ENCODE measurements at regions not wholly inside any gene's neighbourhood (a gene's known extent, or its start where the extent isn't known, plus 50 kb on each side); places are given as distances from the start of the nearest gene placed in this dataset.

- 10% methylated on average over 5 of the region's 5 CpGs for WGBS (ENCODE audit: missing lambda C conversion rate)
These were observed 300.4 kb downstream of the DTWD2 start for GRCh38 chr5:118687661-118688621.

GRCh38 chr5:118687100-118687499 lies 301.2 kb downstream of the DTWD2 start:
- 22% methylated on average over 1 of the region's 1 CpG for WGBS (ENCODE audit: missing lambda C conversion rate)
- H3K27ac ChIP-seq: no peak overlapping the region
- POLR2A ChIA-PET: no interaction called here

More at GRCh38 chr5:118687661-118688621, 300.4 kb downstream of the DTWD2 start:
- no peak overlapping the region for H3K4me3 ChIP-seq
- FAIRE-seq (no peak), DNase-seq (ENCODE audit: low read depth in 1 of 2, low spot score in 1 of 2) (no peak), ATAC-seq (no peak)
- H3K4me1 ChIP-seq: no peaks in the 10 kb centered on the region
- CTCF ChIA-PET: no interaction called here
- H3K9me3 ChIP-seq: no peaks in the 10 kb centered on the region
- H3K27ac ChIP-seq: no peak overlapping the region
- no peak overlapping the region for H3K4me2 ChIP-seq
- TF ChIP-seq MAZ (IDR thresholded peaks at IDR 0.05; ENCODE audit: borderline replicate concordance, low read depth, low read length) (no peak), HOXA7 (CRISPR knock-in tag; IDR thresholded peaks at IDR 0.05) (no peak), CEBPB (IDR thresholded peaks at IDR 0.05) (no peak), CHD4 (IDR thresholded peaks at IDR 0.05; ENCODE audit: borderline replicate concordance) (no peak), PBX3 (IDR thresholded peaks at IDR 0.05) (no peak), KDM5A (IDR thresholded peaks at IDR 0.05) (no peak), MYC (IDR thresholded peaks at IDR 0.05; ENCODE audit: borderline replicate concordance, low read length) (no peak), POLR2A (IDR thresholded peaks at IDR 0.05; ENCODE audit: low read length) (no peak), KDM1A (IDR thresholded peaks at IDR 0.05; ENCODE audit: low read depth) (no peak), MAX (IDR thresholded peaks at IDR 0.05) (no peak), MAFK (IDR thresholded peaks at IDR 0.05; ENCODE audit: partially characterized antibody) (no peak), NFE2L2 (conservative IDR thresholded peaks at IDR 0.05; ENCODE audit: low read length) (no peak), EP300 (IDR thresholded peaks at IDR 0.05) (no peak), USF2 (IDR thresholded peaks at IDR 0.05) (no peak), NR3C1 (IDR thresholded peaks at IDR 0.05) (no peak), HMGXB4 (CRISPR knock-in tag; IDR thresholded peaks at IDR 0.05; ENCODE audit: borderline replicate concordance) (no peak), HDAC2 (IDR thresholded peaks at IDR 0.05) (no peak)
- POLR2A ChIA-PET: no interaction called here

More at GRCh38 chr5:118687100-118687499, 301.2 kb downstream of the DTWD2 start:
- ATAC-seq (no peak), FAIRE-seq (no peak), DNase-seq (ENCODE audit: low read depth in 1 of 2, low spot score in 1 of 2) (no peak)
- H3K4me2 ChIP-seq: no peak overlapping the region
- TF ChIP-seq CBX2 (IDR thresholded peaks at IDR 0.05; ENCODE audit: borderline replicate concordance, low read depth) (no peak), POLR2AphosphoS2 (conservative IDR thresholded peaks at IDR 0.05; ENCODE audit: low read length) (no peak), PBX3 (IDR thresholded peaks at IDR 0.05) (no peak), RCOR1 (IDR thresholded peaks at IDR 0.05; ENCODE audit: low read depth, low read length) (no peak), ZFP36 (IDR thresholded peaks at IDR 0.05; ENCODE audit: borderline replicate concordance, partially characterized antibody) (no peak), TFCP2L1 (CRISPR knock-in tag; IDR thresholded peaks at IDR 0.05) (no peak), HOXB13 (CRISPR knock-in tag; IDR thresholded peaks at IDR 0.05; ENCODE audit: low read depth) (no peak), TP53 (CRISPR knock-in tag; IDR thresholded peaks at IDR 0.05) (no peak), NFE2L2 (conservative IDR thresholded peaks at IDR 0.05; ENCODE audit: low read length) (no peak), FOSB (CRISPR knock-in tag; IDR thresholded peaks at IDR 0.05) (no peak)
- H3K9me3 ChIP-seq: no peaks in the 10 kb centered on the region
- CTCF ChIA-PET: no interaction called here
- H3K4me1 ChIP-seq: no peaks in the 10 kb centered on the region
- no peak overlapping the region for H3K4me3 ChIP-seq
